GM19452 (cell line): ENCODE measurements at regions not wholly inside any gene's neighbourhood (a gene's known extent, or its start where the extent isn't known, plus 50 kb on each side); places are given as distances from the start of the nearest gene placed in this dataset.
A peak's percentile ranks its signal among the peaks of the same experiment; 100 is the strongest.

Source experiments
- ATAC-seq: cut with Tn5 transposase; IDR thresholded peaks from one replicate; pipeline ENCODE4 v1.9.1; 2021; ENCODE audit not compliant: unreplicated experiment

GRCh38 chr21:28758042-28758882 is 234.4 kb downstream of the LTN1 start:
- ATAC-seq: no peak

GRCh38 chr21:28754862-28755261 is 237.8 kb downstream of the LTN1 start:
- no peak for ATAC-seq

- no peak for ATAC-seq
These were observed 238.5 kb downstream of the LTN1 start for GRCh38 chr21:28754127-28754611.

DNA sequence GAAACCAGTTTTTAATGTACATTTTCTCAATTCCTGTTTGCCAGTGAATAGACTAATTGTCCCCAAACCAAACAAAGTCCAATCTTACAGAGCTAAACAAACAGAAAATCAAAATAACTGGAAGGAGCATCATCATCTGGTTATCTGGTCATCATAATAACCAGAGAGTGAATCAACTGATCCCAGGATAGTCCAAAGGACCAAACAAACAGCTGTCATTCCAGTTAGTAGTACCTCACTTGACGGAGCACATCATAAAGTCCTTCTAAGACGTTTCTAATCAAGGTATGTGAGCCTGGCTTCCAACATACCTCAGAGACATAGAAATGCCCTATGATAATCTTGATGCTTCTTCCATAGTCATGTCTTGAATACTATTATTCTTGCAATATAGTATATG is 240.5 kb downstream of the LTN1 start:
- ATAC-seq: no peak

- no peak for ATAC-seq
These were observed 241.5 kb downstream of the LTN1 start for GRCh38 chr21:28751176-28751575.

- ATAC-seq: no peak
These were observed 242.1 kb downstream of the LTN1 start for GRCh38 chr21:28750565-28750964.

DNA sequence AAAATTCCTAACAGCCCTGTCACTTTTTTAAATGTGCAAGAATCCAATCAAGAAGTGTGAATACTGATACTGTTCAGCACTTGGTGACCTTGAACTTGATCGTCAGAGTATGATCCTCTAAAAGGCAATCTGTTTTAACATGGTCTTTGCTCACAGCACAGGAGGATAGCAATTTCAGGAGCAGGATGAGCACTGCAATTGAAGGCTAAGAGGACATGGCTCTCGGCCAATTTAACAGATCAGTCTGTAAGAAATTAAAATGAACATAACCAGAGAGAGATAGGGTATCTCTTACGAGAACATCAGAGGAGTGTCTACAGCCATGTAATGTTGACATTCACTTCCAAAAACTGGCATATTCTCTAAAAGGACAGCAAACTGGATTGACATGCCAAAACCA is 243.1 kb downstream of the LTN1 start:
- ATAC-seq: no peak

DNA sequence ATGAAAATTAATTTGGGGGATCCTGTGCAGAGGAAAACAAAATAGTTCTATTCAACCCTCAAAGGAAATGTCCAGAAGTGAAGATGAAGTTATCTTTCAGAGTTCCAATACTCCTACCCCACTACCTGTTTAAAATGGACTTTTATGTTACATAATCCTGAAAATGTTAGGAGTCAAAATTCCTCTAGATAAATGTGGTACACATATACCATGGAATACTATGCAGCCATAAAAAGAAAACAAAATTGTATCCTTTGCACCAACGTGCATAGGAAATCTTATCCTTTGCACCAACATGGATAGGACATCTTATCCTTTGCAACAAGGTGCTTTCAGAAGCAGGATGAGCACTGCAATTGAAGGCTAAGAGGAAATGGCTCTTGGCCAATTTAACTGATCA is 245.2 kb downstream of the LTN1 start:
- ATAC-seq: no peak

GRCh38 chr21:28746166-28746565 is 246.5 kb downstream of the LTN1 start:
- ATAC-seq: no peak

DNA sequence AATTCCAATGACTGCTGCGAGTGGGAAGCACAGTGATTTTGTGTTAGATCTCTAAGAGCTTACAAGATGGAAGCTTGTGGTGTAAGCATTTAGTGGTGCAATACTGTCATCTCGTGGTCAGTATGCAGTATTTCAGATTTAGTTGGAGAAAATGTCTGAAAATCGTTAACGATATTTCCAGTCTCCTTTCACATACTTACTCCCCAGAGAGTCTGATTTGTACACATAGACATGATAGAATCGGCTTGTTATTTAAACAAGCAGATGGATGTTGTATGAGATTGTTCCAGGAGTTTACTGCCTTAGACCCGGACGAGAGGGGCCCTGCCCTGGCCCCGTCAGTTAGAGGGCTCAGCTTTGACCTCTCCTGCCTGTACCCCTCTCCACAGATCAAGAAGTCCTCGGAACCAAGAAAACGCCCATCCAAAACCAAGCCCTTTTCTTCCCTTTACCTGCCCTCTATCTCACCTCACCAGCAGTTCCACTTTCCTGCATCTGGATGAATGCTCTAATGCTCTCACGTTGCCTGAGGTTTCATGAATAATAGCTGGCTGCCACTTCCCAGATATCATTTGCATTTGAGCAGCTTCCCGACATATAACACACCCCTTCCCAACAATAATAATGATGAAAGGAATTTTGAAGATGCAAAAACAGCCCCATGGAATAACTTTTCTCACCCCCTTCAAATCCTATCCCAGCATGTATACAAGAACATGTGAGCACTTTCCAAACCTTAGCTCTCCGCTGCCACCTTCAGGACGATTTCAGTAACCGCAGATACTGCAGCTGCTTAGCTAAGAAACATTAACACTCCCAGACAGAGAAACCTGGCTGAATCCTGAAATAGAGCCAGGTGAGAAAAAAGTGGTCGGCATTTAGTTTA is 247.3 kb downstream of the LTN1 start:
- ATAC-seq: peak; percentile 87

DNA sequence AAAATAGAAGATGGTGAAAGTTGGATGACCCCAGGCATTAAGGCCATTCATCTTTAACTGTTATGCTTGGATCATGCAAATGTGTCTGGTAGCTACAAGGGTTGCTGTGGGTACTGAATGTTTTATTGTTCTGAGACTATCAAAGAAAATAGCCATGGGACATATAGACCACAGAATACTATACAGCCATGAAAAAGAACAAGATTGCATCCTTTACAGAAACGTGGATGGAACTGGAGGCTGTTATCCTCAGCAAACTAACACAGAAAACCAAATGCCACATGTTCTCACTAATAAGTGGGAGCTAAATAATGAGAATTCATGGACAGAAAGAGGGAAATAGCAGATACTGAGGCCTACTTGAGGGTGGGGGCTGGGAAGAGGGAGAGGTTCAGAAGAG is 249.0 kb downstream of the LTN1 start:
- no peak for ATAC-seq

DNA sequence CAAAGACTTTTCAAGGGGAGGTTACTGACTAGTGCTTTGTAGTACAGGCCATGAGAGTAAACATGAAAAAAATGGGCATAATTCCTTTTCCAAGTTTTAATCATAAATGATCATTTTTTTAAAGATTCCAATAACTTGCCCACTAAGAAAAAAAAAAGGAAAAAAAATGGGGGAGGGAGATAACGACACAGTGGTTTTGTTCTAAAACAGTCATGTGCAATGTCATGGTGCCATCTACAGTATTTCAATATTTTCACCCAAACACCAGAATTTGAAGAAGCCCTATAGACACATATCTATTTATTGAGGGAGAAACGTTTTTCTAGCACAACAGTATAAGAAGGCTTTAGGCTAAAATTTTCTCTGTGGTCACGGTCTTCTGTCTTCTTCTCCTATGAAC is 250.2 kb downstream of the LTN1 start:
- ATAC-seq: no peak

GRCh38 chr21:28740125-28740524 is 252.6 kb downstream of the LTN1 start:
- ATAC-seq: no peak

GRCh38 chr21:28738882-28739281 is 253.8 kb downstream of the LTN1 start:
- no peak for ATAC-seq

DNA sequence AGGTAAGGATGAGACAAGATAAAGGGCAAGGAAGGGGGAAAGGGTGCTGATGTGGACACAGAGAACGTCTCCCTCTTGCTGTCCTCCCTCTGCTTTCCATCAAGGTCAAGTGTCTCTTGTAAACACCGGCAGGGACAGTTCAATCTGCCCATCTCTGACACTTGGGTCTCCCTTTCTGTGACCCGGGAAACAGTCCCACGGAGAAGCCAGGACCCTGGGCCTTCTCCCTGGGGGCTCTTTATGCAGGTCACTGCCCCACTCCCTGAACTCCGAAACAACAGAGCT is 254.3 kb downstream of the LTN1 start:
- no peak for ATAC-seq

DNA sequence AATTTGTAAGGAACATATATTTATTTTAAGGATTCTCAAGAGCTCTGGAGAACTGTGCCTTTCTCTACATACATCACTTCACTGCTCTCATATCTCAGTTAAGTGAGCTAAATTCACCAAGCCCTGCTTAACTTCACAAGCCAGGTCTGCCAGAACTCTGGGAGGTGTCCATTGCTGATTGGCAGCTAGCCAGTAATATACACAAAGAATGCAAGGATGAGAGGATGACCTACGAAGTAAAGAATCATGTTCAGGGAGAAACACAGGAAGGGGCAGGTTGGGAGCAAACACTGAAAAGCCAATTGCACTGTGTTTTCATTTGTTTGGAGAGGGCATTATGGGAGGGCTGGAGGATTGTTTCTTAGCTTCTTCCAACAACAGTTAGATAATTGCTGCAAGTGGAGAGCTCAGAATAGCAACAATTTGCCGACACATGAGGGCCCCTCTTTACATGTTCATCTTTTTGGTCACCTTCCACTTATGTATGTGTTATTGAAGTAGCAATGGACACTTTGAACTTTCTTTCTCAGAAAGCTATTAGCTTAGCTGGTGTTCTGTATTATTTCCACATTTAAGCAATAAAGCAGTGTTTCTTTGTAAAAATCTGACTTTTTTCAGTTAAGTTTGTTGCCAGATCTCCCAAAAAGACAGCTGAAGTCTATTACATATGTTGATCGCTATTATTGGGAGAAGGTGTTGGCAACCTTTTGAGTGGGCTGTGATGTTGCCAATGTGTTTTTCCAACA is 254.8 kb downstream of the LTN1 start:
- ATAC-seq: no peak

DNA sequence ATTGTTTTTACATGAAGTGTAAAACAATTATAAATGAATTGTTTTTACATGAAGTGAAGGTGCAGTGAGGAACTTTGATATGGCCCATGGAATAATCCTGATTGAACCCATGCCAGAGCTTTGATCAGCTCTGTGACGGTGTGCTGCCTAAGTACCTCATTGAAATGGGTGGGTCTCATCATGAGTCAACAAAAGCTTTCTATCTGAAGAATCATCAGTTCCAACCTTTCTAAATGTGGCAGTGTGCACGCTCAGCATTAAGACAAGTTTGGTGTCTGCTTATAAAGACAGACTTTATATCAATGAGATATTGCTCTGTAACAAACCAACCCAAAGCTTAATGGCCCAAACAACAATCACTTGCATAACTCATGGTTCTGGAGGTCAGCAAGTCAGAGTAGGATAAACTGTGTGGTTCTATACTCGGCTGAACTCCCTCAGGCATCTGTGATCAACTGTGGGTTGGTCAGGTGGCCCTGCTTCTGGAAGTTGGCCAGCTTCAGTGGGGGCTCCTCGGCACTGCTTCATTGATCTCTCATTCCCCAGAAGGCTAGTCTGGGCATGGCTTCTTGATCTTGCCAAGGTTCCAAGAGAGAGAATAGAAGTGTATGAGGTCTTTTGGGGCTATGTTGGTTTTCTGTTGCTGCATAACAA is 258.0 kb downstream of the LTN1 start:
- no peak for ATAC-seq

- no peak for ATAC-seq
These were observed 260.9 kb downstream of the LTN1 start for GRCh38 chr21:28731700-28732321.

GRCh38 chr21:28729887-28730286 is 262.8 kb downstream of the LTN1 start:
- no peak for ATAC-seq

DNA sequence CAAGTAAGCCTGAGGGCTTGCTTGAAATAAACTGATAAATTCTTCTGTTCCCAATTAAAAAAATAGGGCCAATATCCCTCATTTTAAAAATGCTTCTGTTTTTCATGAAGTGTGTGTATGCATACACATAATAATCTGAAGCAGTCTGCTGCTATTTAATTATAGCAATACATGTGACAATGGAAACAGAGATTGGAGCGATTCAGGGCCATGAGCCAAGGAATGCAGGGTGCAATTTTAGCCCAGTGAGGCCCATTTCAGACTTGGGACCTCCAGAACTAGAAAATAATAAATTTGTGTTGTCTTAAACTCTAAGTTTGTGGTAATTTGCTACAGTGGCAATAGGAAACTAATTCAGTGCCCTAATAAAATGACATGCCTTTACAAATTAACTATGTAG is 264.9 kb downstream of the LTN1 start:
- no peak for ATAC-seq

DNA sequence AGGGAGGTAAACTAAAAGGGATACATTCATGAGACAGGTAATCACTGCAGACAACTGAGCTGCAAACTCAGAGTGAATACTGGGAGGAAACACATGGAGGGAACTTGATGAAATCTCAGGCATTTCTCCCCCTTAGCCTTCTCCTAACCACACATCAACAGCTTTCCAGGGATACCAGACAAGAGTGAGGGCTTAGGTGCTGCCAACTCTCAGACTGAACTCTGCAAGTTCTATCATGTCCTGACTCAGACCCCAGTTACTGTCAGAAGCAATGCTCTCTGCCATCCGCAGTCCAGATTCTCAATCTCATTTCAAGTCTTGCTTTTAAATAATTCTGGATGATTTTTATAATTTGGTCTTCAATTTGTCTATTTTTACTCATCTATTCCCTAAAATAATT is 267.3 kb downstream of the LTN1 start:
- ATAC-seq: no peak
